Uterus (tissue), 3 donors: ENCODE measurements at regions not wholly inside any gene's neighbourhood (a gene's known extent, or its start where the extent isn't known, plus 50 kb on each side); places are given as distances from the start of the nearest gene placed in this dataset.
A peak's percentile ranks its signal among the peaks of the same experiment; 100 is the strongest.

Source experiments
- DNase-seq, 2 donors: peaks; one replicate each; pipeline ENCODE4 v3.0.0-alpha.2; 2019 to 2020
- H3K27ac ChIP-seq, 2 donors: fragments of 200-600 bp; sonication (generic); 1 replicate in 1 of 2; 2 replicates in 1 of 2; pipeline ENCODE4 v1.5.1; 2016 to 2018
- H3K27me3 ChIP-seq, 2 donors: fragments of 200-600 bp; sonication (generic); one replicate each; pipeline ENCODE4 v1.5.1; 2018 to 2019; ENCODE audit warnings: control low read depth in 1 of 2
- H3K36me3 ChIP-seq, 2 donors: fragments of 200-600 bp; sonication (generic); one replicate each; pipeline ENCODE4 v1.5.1; 2019; ENCODE audit warnings: control low read depth in 1 of 2
- H3K4me1 ChIP-seq, 2 donors: fragments of 200-600 bp; sonication (generic); one replicate each; pipeline ENCODE4 v1.5.1; 2018 to 2019; ENCODE audit warnings: control low read depth in 1 of 2
- H3K4me3 ChIP-seq, 2 donors: fragments of 200-600 bp; sonication (generic); 1 replicate in 1 of 2; 2 replicates in 1 of 2; pipeline ENCODE4 v1.5.1; 2018 to 2019; ENCODE audit warnings: mild to moderate bottlenecking in 1 of 2
- H3K9me3 ChIP-seq, 2 donors: fragments of 200-600 bp; sonication (generic); one replicate each; pipeline ENCODE4 v1.5.1; 2019; ENCODE audit warnings: control low read depth in 1 of 2
- POLR2A ChIP-seq, 2 donors: fragments of 450-650 bp; IDR thresholded peaks; one replicate each; pipeline ENCODE4 v1.6.1; 2016; ENCODE audit warnings: antibody characterized with exemption in 2 of 2, mild to moderate bottlenecking in 1 of 2, moderate library complexity in 1 of 2
- intact Hi-C: fragments of 100-400 bp; cut with DNase I; formaldehyde crosslinking; loops from one replicate; pipeline ENCODE4 v1.15.1; 2023; ENCODE audit warnings: low total_unique reads
- TF ChIP-seq, protein P1 (sequence below), 4 experiments: fragments of 200-600 bp in 2 of 4; fragments of 450-650 bp in 2 of 4; sonication (generic) in 2 of 4; IDR thresholded peaks; one replicate each; pipeline ENCODE4 v1.5.1; 2016 to 2019; ENCODE audit warnings: antibody characterized with exemption in 4 of 4, mild to moderate bottlenecking in 2 of 4, moderate library complexity in 1 of 4
- donor health status: DM: yes; HTN: yes; CAD: no.

DNA sequence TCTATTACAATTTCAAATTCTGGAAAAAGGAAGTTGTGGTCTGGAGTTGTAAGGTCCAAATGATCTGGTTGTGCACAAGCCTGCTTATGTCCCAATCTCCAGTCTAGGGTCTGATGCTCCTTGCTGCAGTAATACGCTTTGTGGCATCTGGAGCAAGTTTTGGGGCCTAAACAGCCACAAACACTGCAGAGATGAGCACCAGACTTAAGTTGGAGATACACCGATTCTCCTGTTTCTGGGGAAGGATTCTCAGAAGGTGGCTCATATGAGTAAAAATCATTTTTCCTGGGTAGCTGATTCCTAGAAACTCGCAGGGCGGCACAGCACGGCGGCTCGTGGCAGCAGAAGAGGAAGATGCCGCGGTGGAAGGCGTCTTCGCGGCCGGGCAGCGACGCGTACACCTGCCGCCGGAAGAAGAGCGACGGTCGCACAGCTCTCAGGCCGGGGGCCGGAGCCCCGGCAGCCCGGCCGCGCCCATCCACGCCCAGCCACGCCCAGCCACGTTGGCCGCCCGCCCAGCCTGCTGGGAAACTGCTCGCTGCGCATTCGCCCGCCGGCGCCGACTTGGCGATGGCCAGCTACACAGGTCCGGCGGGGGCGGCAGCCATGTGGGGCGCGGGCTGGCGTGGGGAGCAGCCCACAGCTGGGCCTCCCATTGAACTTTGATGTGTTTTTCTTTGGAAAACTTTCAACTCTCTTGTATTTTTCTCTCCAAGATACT is 129.0 kb downstream of the ASCL4 start:
- no peaks in the 10 kb centered on the region for H3K27me3 ChIP-seq
- TF ChIP-seq, protein P1, sequence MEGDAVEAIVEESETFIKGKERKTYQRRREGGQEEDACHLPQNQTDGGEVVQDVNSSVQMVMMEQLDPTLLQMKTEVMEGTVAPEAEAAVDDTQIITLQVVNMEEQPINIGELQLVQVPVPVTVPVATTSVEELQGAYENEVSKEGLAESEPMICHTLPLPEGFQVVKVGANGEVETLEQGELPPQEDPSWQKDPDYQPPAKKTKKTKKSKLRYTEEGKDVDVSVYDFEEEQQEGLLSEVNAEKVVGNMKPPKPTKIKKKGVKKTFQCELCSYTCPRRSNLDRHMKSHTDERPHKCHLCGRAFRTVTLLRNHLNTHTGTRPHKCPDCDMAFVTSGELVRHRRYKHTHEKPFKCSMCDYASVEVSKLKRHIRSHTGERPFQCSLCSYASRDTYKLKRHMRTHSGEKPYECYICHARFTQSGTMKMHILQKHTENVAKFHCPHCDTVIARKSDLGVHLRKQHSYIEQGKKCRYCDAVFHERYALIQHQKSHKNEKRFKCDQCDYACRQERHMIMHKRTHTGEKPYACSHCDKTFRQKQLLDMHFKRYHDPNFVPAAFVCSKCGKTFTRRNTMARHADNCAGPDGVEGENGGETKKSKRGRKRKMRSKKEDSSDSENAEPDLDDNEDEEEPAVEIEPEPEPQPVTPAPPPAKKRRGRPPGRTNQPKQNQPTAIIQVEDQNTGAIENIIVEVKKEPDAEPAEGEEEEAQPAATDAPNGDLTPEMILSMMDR (IDR thresholded peaks at IDR 0.05): no peak
- TF ChIP-seq POLR2A (IDR thresholded peaks at IDR 0.05): no peak
- H3K36me3 ChIP-seq: no peaks in the 10 kb centered on the region
- no peak overlapping the region for H3K27ac ChIP-seq
- H3K4me3 ChIP-seq: peak overlapping the region in 1 of 2 donors; percentile 20
- intact Hi-C loops: no loop called here
- H3K4me1 ChIP-seq: peaks cover 0 to 5% of the 10 kb centered on the region in 2 donors
- peak in 1 of 2 donors; percentile 30 for DNase-seq
- H3K9me3 ChIP-seq: no peaks in the 10 kb centered on the region

DNA sequence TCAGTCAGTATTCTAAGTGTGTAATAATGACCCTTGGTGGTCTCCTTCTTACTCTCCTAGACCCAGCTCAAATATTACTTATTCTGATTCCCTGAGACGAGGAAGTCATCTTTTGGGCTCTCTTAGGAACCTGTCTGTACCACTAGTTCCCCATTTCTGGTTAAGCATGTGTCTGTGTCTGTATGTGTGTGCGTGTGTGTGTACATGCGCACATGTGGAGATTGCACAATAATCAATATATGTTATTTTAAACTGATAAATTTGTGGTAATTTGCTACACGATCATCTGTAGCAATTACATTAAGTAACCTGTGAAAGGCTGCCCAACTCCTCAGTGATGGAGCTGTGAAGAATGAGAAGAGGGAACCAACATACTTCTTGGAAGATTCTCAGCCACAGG is 132.2 kb downstream of the ASCL4 start:
- intact Hi-C loops: no loop called here
- Histone ChIP-seq H3K4me1 (peaks cover 0 to 5% of the 10 kb centered on the region in 2 donors), H3K36me3 (no peaks in the 10 kb centered on the region), H3K27ac (no peak overlapping the region), H3K4me3 (no peak overlapping the region), H3K9me3 (no peaks in the 10 kb centered on the region), H3K27me3 (no peaks in the 10 kb centered on the region)
- no peak for DNase-seq
- TF ChIP-seq, protein P1 (IDR thresholded peaks at IDR 0.05): no peak
- no peak for TF ChIP-seq POLR2A (IDR thresholded peaks at IDR 0.05)

DNA sequence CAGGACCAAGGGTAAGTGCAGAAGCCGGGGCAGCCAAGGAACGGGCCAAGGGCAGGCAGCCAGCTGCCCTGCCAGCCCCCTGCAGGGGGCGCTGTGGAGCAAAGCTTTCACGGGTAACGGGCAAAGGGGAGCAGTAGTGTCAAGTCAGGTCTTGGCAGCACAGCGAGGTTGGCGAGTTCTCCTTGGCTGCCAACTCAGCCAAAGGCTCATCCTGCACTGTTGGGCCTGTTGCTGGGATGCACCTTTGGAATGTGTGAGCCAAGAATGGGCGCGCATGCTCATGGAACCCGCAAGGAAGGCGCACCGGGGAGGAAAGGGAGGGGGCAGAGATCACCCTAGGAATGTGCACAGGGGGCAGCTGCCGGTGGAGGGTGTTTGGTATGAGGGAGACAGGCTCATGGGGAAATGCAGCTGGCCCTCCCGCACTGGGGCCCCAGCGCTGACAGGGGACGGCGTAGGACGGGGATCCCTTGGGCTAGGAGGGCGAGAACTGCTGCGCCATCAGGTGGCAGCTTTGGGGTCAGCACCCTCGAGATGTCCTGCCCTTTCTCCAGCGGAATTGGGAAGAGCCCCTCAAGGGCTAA is 138.0 kb downstream of the ASCL4 start:
- no peaks in the 10 kb centered on the region for H3K27me3 ChIP-seq
- intact Hi-C loops: no loop called here
- no peak for DNase-seq
- TF ChIP-seq POLR2A (IDR thresholded peaks at IDR 0.05): no peak
- TF ChIP-seq, protein P1 (IDR thresholded peaks at IDR 0.05): peak in 1 of 4 experiments; percentile 12
- no peaks in the 10 kb centered on the region for H3K4me1 ChIP-seq
- H3K4me3 ChIP-seq: no peak overlapping the region
- H3K27ac ChIP-seq: no peak overlapping the region
- no peaks in the 10 kb centered on the region for H3K9me3 ChIP-seq
- H3K36me3 ChIP-seq: no peaks in the 10 kb centered on the region

DNA sequence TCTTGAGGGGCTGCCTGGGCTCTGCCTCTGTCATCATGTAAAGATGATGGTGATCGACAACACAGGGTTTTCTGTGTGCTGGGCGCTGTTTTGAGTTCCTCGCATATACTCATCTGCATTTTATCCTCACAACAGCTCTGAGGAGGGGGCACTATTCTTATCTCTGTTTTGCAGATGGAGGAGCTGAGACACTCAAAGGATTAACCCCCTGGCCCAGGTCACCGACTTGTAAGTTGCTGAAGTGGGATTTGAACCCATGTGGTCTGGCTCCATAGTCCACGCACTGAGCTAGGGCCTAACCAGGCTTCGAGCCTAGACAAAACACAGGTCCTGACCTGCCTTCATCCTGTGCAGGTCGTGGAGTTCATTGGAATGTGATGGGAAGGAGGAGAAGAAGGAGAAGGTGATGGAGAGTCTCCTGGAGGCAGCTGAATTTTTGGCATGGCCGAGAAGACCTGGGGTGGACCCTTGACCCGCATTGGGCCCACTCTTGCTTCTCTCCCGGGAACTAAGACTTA is 140.0 kb downstream of the ASCL4 start:
- Histone ChIP-seq H3K4me1 (no peaks in the 10 kb centered on the region), H3K4me3 (no peak overlapping the region), H3K36me3 (no peaks in the 10 kb centered on the region), H3K9me3 (no peaks in the 10 kb centered on the region), H3K27ac (no peak overlapping the region), H3K27me3 (no peaks in the 10 kb centered on the region)
- DNase-seq: no peak
- intact Hi-C loops: no loop called here
- TF ChIP-seq, protein P1 (IDR thresholded peaks at IDR 0.05): no peak
- TF ChIP-seq POLR2A (IDR thresholded peaks at IDR 0.05): no peak
